Neural progenitor cell (in vitro differentiated cells): ENCODE measurements at regions not wholly inside any gene's neighbourhood (a gene's known extent, or its start where the extent isn't known, plus 50 kb on each side); places are given as distances from the start of the nearest gene placed in this dataset.

Experiments
- DNase-seq: peaks from one replicate; pipeline ENCODE4 v3.0.0-alpha.2; 2016; ENCODE audit warnings: low spot score
- H2AFZ ChIP-seq: fragments of 200-600 bp; sonication (generic); replicated peaks from 2 replicates; pipeline ENCODE4 v1.6.1; 2016; ENCODE audit warnings: antibody characterized with exemption
- H3F3A ChIP-seq: fragments of 200-600 bp; sonication (generic); 2 replicates; pipeline ENCODE4 v1.6.1; 2016; ENCODE audit warnings: antibody characterized with exemption, low read depth
- H3K27ac ChIP-seq: fragments of 200-600 bp; sonication (generic); 2 replicates; pipeline ENCODE4 v1.5.1; 2016; ENCODE audit warnings: mild to moderate bottlenecking
- H3K27me3 ChIP-seq: fragments of 200-600 bp; sonication (generic); 2 replicates; pipeline ENCODE4 v1.6.1; 2016; ENCODE audit warnings: mild to moderate bottlenecking, moderate library complexity
- H3K36me3 ChIP-seq: fragments of 200-600 bp; sonication (generic); 2 replicates; pipeline ENCODE4 v1.5.1; 2016
- H3K4me1 ChIP-seq: fragments of 200-600 bp; sonication (generic); 2 replicates; pipeline ENCODE4 v1.6.1; 2016; ENCODE audit warnings: mixed run types
- H3K4me2 ChIP-seq: fragments of 200-600 bp; sonication (generic); 2 replicates; pipeline ENCODE4 v1.6.1; 2016
- H3K4me3 ChIP-seq: fragments of 200-600 bp; sonication (generic); 2 replicates; pipeline ENCODE4 v1.5.1; 2016
- H3K79me2 ChIP-seq: fragments of 200-600 bp; sonication (generic); 2 replicates; pipeline ENCODE4 v1.6.1; 2016; ENCODE audit warnings: low read depth
- H3K9ac ChIP-seq: fragments of 200-600 bp; sonication (generic); 2 replicates; pipeline ENCODE4 v1.6.1; 2016
- H3K9me3 ChIP-seq: fragments of 200-600 bp; sonication (generic); 2 replicates; pipeline ENCODE4 v1.5.1; 2016; ENCODE audit warnings: low read depth
- H4K20me1 ChIP-seq: fragments of 200-600 bp; sonication (generic); 2 replicates; pipeline ENCODE4 v1.6.1; 2016; ENCODE audit warnings: low read depth
- H3K27ac Mint-ChIP-seq: 3 replicates; pipeline ENCODE4 v1.8.0; 2021; ENCODE audit warnings: mixed read lengths
- H3K27me3 Mint-ChIP-seq: 2 replicates; pipeline ENCODE4 v1.8.0; 2022; ENCODE audit warnings: low read depth, mild to moderate bottlenecking, inconsistent platforms, moderate library complexity, mixed read lengths; ENCODE audit not compliant: insufficient read depth
- H3K36me3 Mint-ChIP-seq: 3 replicates; pipeline ENCODE4 v1.8.0; 2021; ENCODE audit warnings: mixed read lengths
- H3K4me1 Mint-ChIP-seq: 3 replicates; pipeline ENCODE4 v1.8.0; 2021; ENCODE audit warnings: mixed read lengths
- H3K4me3 Mint-ChIP-seq: 3 replicates; pipeline ENCODE4 v1.8.0; 2021; ENCODE audit warnings: mild to moderate bottlenecking, moderate library complexity, mixed read lengths
- H3K9me3 Mint-ChIP-seq: 3 replicates; pipeline ENCODE4 v1.8.0; 2020; ENCODE audit warnings: mixed read lengths
- EZH2 ChIP-seq: fragments of 200-600 bp; sonication (generic); IDR thresholded peaks from 2 replicates; pipeline ENCODE4 v1.6.1; 2017; ENCODE audit warnings: antibody characterized with exemption, mild to moderate bottlenecking, moderate library complexity
- EZH2phosphoT487 ChIP-seq: fragments of 200-600 bp; sonication (generic); IDR thresholded peaks from 2 replicates; pipeline ENCODE4 v1.6.1; 2017; ENCODE audit warnings: antibody characterized with exemption
- TF ChIP-seq, protein P1 (sequence below): fragments of 200-600 bp; sonication (generic); IDR thresholded peaks from 2 replicates; pipeline ENCODE4 v1.5.1; 2017; ENCODE audit warnings: antibody characterized with exemption, mild to moderate bottlenecking

DNA sequence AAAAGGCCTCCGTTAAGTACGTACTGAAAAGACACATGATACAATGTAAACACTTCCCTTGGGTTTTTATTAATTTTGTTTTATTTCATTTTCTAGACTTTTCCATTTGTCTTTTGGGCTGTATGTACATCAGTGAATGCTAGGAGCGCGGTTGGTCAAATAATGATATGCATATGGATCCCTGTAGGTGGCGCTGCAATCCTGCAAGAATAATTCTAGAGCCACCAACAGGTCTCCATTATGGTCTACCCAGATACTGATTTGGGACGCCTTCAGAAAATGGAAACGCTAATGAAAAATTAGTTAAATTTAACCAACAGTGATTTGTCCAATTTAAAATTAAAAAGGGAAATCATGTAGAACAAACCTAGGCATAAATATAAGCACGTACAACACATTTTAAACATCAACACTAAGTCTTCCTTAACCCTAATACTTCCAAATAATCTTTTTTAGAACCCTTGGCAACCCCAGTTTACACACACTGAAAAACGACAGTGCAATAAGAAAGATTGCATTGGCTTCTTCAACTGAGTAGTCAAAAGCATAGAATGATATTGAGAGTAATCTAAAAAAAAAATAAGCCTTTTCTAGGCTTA is 433.5 kb downstream of the RFPL4B start:
- no peaks in the 10 kb centered on the region for H4K20me1 ChIP-seq
- H3K4me2 ChIP-seq = peak overlapping the region; percentile 15
- TF ChIP-seq EZH2 (no peak), EZH2phosphoT487 (no peak)
- TF ChIP-seq, protein P1, sequence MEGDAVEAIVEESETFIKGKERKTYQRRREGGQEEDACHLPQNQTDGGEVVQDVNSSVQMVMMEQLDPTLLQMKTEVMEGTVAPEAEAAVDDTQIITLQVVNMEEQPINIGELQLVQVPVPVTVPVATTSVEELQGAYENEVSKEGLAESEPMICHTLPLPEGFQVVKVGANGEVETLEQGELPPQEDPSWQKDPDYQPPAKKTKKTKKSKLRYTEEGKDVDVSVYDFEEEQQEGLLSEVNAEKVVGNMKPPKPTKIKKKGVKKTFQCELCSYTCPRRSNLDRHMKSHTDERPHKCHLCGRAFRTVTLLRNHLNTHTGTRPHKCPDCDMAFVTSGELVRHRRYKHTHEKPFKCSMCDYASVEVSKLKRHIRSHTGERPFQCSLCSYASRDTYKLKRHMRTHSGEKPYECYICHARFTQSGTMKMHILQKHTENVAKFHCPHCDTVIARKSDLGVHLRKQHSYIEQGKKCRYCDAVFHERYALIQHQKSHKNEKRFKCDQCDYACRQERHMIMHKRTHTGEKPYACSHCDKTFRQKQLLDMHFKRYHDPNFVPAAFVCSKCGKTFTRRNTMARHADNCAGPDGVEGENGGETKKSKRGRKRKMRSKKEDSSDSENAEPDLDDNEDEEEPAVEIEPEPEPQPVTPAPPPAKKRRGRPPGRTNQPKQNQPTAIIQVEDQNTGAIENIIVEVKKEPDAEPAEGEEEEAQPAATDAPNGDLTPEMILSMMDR = peak; percentile 95
- peaks cover 31% of the 10 kb centered on the region for H3K4me1 Mint-ChIP-seq
- no peaks in the 10 kb centered on the region for H3K9me3 ChIP-seq
- no peaks in the 10 kb centered on the region for H3K27me3 ChIP-seq
- H3K79me2 ChIP-seq = no peaks in the 10 kb centered on the region
- no peaks in the 10 kb centered on the region for H3F3A ChIP-seq
- H3K27me3 Mint-ChIP-seq = peaks cover 3% of the 10 kb centered on the region
- peaks cover 3% of the 10 kb centered on the region for H3K4me1 ChIP-seq
- no peak overlapping the region for H3K4me3 Mint-ChIP-seq
- peaks cover 13% of the 10 kb centered on the region for H3K36me3 Mint-ChIP-seq
- H2AFZ ChIP-seq = peak overlapping the region; percentile 84
- DNase-seq = peak; percentile 90
- H3K27ac ChIP-seq = no peak overlapping the region
- no peaks in the 10 kb centered on the region for H3K36me3 ChIP-seq
- no peak overlapping the region for H3K9ac ChIP-seq
- peak overlapping the region; percentile 23 for H3K27ac Mint-ChIP-seq
- no peak overlapping the region for H3K4me3 ChIP-seq
- H3K9me3 Mint-ChIP-seq = peaks cover 17% of the 10 kb centered on the region

DNA sequence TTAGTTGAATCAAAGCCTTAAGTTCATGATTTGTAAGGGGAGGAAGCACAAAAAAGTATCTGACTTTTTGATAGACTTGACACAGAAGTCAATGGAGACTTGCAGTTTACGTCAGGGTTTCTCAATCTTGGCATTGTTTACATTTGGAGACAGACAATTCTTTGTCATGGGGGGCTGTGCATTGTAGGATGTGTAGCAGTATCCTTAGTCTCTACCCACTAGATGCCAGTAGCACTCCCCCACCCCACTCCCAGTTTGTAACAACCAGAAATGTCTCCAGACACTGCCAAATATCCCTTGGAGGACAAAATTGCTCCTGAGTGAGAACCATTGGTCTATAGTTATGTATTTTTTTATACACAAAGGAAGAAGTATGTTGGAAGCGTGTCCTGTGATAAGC is 434.1 kb downstream of the RFPL4B start:
- no peaks in the 10 kb centered on the region for H3K36me3 ChIP-seq
- Mint-ChIP-seq H3K9me3 (peaks cover 17% of the 10 kb centered on the region), H3K4me3 (no peak overlapping the region), H3K4me1 (peaks cover 31% of the 10 kb centered on the region), H3K36me3 (peaks cover 13% of the 10 kb centered on the region), H3K27me3 (peaks cover 3% of the 10 kb centered on the region), H3K27ac (peak overlapping the region; percentile 36)
- peak; percentile 44 for DNase-seq
- H3K4me3 ChIP-seq = no peak overlapping the region
- no peaks in the 10 kb centered on the region for H3K79me2 ChIP-seq
- H3K4me1 ChIP-seq = peaks cover 3% of the 10 kb centered on the region
- no peak overlapping the region for H3K4me2 ChIP-seq
- H3K27me3 ChIP-seq = no peaks in the 10 kb centered on the region
- no peaks in the 10 kb centered on the region for H4K20me1 ChIP-seq
- TF ChIP-seq, protein P1 = peak; percentile 28
- no peak for TF ChIP-seq EZH2phosphoT487
- no peaks in the 10 kb centered on the region for H3K9me3 ChIP-seq
- H2AFZ ChIP-seq = no peak overlapping the region
- no peaks in the 10 kb centered on the region for H3F3A ChIP-seq
- H3K27ac ChIP-seq = no peak overlapping the region
- no peak overlapping the region for H3K9ac ChIP-seq

DNA sequence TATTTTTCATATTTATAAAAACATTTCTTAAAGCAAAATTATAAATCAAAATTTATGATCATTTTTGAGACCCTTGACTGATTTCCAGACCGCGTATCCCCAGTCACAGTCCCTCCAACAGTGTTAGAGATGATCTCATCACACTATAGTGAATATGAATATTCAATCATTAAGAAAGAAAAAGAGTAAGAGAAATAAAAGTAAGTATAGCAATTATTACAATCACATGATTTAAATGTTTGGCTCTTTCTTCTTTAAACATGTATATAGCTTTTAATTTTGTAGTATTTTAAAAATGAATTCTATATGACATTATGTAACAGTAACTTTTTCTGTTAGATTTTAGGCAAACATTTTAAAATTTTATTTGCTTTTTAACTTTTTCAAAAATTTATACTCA is 438.3 kb downstream of the RFPL4B start:
- H3K27me3 Mint-ChIP-seq = peaks cover 5% of the 10 kb centered on the region

More for the DNA sequence above, 438.3 kb downstream of the RFPL4B start:
- H3K27ac ChIP-seq = no peak overlapping the region
- H3K4me1 ChIP-seq = peaks cover 3% of the 10 kb centered on the region
- H3K4me3 ChIP-seq = no peak overlapping the region
- peaks cover 12% of the 10 kb centered on the region for H3K9me3 Mint-ChIP-seq
- H3F3A ChIP-seq = no peaks in the 10 kb centered on the region
- H3K27ac Mint-ChIP-seq = no peak overlapping the region
- H3K4me1 Mint-ChIP-seq = peaks cover 14% of the 10 kb centered on the region
- no peak overlapping the region for H3K4me2 ChIP-seq
- no peak for DNase-seq
- TF ChIP-seq, protein P1 = no peak
- TF ChIP-seq EZH2 (no peak), EZH2phosphoT487 (no peak)
- peaks cover 15% of the 10 kb centered on the region for H3K36me3 Mint-ChIP-seq
- H2AFZ ChIP-seq = no peak overlapping the region
- H3K27me3 ChIP-seq = no peaks in the 10 kb centered on the region
- no peaks in the 10 kb centered on the region for H3K36me3 ChIP-seq
- no peaks in the 10 kb centered on the region for H4K20me1 ChIP-seq
- no peaks in the 10 kb centered on the region for H3K9me3 ChIP-seq
- no peak overlapping the region for H3K4me3 Mint-ChIP-seq
- H3K9ac ChIP-seq = no peak overlapping the region
- H3K79me2 ChIP-seq = no peaks in the 10 kb centered on the region
